GM13977 (cell line): ENCODE measurements at regions not wholly inside any gene's neighbourhood (a gene's known extent, or its start where the extent isn't known, plus 50 kb on each side); places are given as distances from the start of the nearest gene placed in this dataset.
"Not testable (repeated sequence)": the region's sequence is repeated elsewhere in the genome, so short reads cannot be mapped to it uniquely, and the experiment has no call there.

Source experiments
- DNase-seq: peaks from one replicate; pipeline ENCODE4 v3.0.0; 2012; ENCODE audit warnings: low spot score
- in situ Hi-C: fragments of 300-500 bp; cut with MboI; formaldehyde crosslinking; loops from one replicate; pipeline ENCODE4 v1.12.0; 2022; ENCODE audit warnings: low sequenced_read_pairs, low pct_unique_long_range_greater_than_20kb, mixed read lengths, inconsistent platforms; ENCODE audit not compliant: unreplicated experiment
- TF ChIP-seq, protein P1 (sequence below): IDR thresholded peaks from 2 replicates; pipeline ENCODE4 v1.5.1; 2012; ENCODE audit warnings: mild to moderate bottlenecking, control low read depth; ENCODE audit not compliant: insufficient read depth; ENCODE audit errors: extremely low read depth, missing control alignments

DNA sequence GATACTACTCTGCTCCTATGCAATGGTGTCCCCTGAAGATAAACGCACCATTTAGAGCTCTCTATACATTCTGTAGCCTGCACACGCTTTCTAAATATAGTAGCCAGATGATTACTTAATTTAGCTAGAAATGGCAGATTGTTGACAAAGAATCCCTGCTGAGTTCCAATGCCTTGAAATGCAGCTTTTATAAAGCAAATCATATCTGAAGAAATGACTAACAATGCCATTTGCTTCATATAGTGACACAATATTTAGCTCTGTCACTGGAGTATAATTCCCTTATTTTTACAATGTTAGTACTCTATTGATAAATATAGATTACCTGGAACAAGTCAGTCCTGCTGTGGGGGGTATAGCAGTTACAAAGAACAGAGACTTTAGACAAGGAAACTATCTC is 166.2 kb downstream of the CDCA7 start:
- TF ChIP-seq, protein P1, sequence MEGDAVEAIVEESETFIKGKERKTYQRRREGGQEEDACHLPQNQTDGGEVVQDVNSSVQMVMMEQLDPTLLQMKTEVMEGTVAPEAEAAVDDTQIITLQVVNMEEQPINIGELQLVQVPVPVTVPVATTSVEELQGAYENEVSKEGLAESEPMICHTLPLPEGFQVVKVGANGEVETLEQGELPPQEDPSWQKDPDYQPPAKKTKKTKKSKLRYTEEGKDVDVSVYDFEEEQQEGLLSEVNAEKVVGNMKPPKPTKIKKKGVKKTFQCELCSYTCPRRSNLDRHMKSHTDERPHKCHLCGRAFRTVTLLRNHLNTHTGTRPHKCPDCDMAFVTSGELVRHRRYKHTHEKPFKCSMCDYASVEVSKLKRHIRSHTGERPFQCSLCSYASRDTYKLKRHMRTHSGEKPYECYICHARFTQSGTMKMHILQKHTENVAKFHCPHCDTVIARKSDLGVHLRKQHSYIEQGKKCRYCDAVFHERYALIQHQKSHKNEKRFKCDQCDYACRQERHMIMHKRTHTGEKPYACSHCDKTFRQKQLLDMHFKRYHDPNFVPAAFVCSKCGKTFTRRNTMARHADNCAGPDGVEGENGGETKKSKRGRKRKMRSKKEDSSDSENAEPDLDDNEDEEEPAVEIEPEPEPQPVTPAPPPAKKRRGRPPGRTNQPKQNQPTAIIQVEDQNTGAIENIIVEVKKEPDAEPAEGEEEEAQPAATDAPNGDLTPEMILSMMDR = no peak
- in situ Hi-C loops = no loop called here
- no peak for DNase-seq

DNA sequence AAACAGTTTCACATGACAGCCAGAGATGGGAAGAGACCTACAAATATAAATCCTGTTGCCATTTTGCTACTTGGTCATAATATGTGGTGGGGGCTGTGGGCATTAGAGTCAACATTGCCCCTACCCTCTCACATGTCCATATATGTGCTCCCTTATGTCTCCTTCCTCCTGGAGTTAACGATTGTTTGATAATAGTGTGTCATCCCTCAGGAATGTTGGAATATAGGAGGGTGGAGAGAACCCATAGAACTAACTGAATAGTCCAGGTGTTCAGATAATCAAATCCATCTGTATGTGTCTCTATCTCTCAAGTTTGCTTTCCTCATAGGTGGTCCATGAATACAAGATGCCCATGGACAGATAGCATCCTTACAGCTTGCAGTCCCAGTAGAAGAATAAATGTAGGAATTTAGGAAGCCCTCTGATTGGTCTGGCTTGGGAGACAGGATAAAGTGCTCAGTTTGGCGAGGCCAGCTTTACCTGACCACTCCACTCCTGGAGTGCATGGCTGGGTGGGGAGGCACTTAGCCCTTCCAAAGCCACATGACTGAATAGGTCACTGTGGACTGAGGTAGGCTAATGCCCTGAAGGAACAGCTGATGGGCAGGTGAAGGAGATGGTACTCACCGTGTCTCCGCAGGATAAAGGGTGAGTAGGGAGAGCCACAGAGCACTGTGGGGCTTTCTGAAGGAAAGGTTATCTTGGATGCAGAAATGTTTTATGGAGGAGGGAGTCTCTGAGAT is 166.9 kb downstream of the CDCA7 start:
- DNase-seq = no peak
- in situ Hi-C loops = no loop called here
- TF ChIP-seq, protein P1 = no peak

DNA sequence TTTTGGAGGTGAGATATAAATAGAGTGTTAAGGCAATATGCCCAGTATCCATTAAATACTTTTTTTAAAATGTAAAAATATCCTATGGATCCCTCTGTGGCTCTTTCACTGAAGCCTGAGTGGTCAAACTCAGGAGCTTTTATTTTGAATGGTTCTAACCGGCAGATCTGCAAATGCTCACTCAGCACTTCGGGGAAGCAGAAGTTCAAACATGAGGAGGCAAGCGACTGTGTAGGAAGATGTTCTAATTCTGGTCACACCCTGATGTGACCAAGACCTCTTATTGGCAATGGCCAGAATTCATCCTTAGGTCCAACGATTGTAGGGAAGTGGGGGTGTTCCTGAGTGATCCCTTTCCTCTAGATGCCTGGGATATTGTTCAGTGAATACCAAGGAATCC is 168.8 kb downstream of the CDCA7 start:
- DNase-seq = no peak
- in situ Hi-C loops = no loop called here
- TF ChIP-seq, protein P1 = no peak

DNA sequence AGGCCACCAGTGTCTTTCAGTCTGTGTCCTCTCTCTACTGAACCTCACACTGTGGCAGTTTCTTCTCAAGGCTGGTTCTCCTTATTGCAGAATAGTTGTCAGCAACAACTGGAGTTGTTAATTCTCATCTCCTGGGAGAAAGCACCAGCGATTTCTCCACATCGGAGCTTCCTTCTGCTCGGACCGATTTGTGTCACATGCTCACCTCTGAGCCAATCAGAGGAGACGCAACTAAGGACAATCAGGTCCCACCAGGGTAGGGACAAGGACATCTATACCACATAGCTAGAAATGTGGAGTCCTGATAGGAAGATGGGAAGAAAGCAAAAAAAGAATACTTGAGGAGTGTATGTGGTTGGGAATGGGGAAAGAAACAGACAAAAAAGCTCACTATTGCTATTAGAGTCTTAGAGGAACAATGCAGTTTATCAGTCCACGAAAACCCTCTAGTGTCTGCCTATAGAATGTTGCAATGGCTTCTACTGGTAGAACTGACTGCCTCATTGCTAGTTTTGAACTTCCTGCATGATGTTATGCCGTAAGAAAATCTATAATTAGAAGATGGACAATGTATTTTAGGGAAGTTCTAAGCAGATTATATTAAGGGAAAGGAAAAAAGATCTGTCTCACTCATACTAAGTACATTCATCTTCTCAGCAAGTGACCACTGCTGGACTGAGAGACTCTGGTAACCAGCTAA is 169.7 kb downstream of the CDCA7 start:
- no peak for DNase-seq
- in situ Hi-C loops = no loop called here
- TF ChIP-seq, protein P1 = no peak

DNA sequence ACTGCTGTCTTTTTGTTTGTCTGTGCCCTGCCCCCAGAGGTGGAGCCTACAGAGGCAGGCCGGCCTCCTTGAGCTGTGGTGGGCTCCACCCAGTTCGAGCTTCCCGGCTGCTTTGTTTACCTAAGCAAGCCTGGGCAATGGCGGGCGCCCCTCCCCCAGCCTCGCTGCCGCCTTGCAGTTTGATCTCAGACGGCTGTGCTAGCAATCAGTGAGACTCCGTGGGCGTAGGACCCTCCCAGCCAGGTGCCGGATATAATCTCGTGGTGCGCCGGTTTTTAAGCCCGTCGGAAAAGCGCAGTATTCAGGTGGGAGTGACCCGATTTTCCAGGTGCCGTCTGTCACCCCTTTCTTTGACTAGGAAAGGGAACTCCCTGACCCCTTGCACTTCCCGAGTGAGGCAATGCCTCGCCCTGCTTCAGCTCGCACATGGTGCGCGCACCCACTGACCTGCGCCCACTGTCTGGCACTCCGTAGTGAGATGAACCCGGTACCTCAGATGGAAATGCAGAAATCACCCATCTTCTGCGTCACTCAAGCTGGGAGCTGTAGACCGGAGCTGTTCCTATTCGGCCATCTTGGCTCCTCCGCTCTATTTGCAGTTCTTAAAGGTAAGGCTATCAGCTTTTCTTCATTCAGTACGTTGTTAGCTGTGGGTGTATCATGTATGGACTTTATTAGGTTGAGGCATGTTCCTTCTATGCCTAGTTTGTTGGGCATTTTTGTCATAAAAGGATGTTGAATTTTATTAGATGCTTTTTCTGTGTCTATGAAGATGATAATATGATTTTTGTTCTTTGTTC is 178.3 kb downstream of the CDCA7 start:
- in situ Hi-C loops, DNase-seq: not testable (repeated sequence)

DNA sequence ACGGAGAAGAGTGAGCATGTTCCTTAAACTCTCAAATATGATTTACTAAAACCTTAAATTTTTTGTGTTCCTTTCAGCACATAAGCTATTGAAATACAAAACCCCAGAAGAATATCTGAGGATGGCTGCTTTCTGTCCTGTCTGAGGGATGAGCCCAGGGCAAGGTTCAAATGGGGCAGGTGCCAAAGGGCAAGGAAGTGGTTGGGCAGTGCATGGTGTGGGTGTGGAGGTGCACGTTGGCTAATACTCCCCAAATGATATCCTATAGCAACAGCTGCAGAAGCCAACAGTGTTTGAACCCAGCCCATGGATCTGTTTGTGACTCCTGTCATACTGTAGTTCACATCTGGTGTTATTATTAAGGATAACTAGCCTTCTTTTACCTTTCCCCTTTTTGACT is 183.0 kb downstream of the CDCA7 start:
- in situ Hi-C loops = no loop called here
- DNase-seq = no peak

More for the DNA sequence above, 183.0 kb downstream of the CDCA7 start:
- TF ChIP-seq, protein P1 = no peak
